ENCODE measurements at regions not wholly inside any gene's neighbourhood (a gene's known extent, or its start where the extent isn't known, plus 50 kb on each side); places are given as distances from the start of the nearest gene placed in this dataset.
"Not testable (repeated sequence)": the region's sequence is repeated elsewhere in the genome, so short reads cannot be mapped to it uniquely, and the experiment has no call there.

DNA sequence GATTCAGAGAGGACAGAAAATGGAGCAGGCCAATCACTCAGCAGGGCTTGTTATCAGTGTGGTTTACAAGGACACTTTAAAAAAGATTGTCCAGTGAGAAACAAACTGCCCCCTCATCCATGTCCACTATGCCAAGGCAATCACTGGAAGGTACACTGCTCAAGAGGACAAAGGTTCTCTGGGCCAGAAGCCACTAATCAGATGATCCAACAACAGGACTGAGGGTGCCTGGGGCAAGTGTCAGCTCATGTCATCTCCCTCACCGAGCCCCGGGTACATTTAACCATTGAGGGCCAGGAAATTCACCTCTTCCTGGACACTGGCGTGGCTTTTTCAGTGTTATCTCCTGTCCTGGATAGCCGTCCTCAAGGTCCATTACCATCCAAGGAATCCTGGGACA is 513.7 kb upstream of the EPHA6 start:
- TF ChIP-seq, protein P1, sequence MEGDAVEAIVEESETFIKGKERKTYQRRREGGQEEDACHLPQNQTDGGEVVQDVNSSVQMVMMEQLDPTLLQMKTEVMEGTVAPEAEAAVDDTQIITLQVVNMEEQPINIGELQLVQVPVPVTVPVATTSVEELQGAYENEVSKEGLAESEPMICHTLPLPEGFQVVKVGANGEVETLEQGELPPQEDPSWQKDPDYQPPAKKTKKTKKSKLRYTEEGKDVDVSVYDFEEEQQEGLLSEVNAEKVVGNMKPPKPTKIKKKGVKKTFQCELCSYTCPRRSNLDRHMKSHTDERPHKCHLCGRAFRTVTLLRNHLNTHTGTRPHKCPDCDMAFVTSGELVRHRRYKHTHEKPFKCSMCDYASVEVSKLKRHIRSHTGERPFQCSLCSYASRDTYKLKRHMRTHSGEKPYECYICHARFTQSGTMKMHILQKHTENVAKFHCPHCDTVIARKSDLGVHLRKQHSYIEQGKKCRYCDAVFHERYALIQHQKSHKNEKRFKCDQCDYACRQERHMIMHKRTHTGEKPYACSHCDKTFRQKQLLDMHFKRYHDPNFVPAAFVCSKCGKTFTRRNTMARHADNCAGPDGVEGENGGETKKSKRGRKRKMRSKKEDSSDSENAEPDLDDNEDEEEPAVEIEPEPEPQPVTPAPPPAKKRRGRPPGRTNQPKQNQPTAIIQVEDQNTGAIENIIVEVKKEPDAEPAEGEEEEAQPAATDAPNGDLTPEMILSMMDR (conservative IDR thresholded peaks at IDR 0.05; ENCODE audit: low read depth, low read length) = no peak
- H3K4me3 ChIP-seq (ENCODE audit: low read length) = no peak overlapping the region
- DNase-seq (ENCODE audit: low read depth) = no peak

DNA sequence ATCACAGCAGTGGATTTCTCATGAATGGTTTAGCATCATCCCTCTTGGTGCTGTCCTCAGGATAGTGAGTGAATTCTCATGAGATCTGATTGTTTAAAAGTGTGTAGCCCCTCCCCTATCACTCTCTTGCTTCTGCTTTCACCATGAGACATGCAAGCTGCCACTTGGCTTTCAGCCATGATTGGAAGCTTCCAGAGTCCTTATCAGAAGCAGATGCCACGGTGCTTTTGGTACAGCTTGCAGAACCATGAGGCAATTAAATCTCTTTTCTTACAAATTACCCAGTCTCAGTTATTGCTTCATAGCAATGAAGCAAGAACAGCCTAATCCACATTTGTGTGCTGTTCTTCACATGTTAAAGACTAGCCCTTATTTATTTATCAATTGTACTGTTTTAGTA is 495.2 kb upstream of the EPHA6 start:
- no peak for DNase-seq (ENCODE audit: low read depth)
- H3K4me3 ChIP-seq (ENCODE audit: low read length) = no peak overlapping the region
- TF ChIP-seq, protein P1 (conservative IDR thresholded peaks at IDR 0.05; ENCODE audit: low read depth, low read length) = no peak

DNA sequence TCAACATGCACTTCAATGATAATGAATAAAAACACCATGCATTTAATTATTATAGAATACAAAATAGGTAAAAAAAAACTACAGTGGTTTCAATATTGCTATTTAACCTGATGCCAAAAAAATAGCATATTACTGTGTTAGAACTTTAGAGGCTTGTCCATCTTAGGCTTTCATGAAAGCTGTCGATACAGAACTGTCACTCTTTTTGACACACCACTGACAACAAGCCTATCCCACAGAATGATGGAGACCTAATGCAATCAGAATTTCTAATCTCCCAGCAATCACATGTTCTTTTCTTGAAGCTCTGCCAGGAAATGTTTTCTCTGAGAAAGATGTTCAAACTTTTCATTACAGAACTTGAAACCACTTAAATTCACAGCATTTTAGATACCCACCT is 490.3 kb upstream of the EPHA6 start:
- DNase-seq (ENCODE audit: low read depth) = no peak
- TF ChIP-seq, protein P1 (conservative IDR thresholded peaks at IDR 0.05; ENCODE audit: low read depth, low read length) = no peak
- no peak overlapping the region for H3K4me3 ChIP-seq (ENCODE audit: low read length)

DNA sequence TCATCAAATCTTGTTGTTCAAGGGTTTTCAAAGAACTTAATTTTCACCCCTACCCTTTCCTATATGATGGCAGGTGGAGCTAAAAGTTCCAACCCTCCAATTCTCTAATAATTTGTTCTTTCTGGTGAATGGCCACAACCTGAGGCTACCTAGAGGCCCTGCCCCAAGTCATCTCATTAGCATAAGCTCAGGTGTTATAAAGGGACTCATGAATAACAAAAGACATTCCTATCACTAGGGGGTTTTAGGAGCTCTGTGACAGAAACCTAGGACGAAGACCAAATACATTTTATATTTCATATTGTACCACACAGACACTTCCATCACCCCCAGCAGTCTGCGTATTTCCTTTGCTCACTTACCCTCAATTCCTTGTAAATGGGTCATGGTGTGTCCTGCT is 483.6 kb upstream of the EPHA6 start:
- DNase-seq (ENCODE audit: low read depth) = no peak
- TF ChIP-seq, protein P1 (conservative IDR thresholded peaks at IDR 0.05; ENCODE audit: low read depth, low read length) = no peak
- H3K4me3 ChIP-seq (ENCODE audit: low read length) = no peak overlapping the region

DNA sequence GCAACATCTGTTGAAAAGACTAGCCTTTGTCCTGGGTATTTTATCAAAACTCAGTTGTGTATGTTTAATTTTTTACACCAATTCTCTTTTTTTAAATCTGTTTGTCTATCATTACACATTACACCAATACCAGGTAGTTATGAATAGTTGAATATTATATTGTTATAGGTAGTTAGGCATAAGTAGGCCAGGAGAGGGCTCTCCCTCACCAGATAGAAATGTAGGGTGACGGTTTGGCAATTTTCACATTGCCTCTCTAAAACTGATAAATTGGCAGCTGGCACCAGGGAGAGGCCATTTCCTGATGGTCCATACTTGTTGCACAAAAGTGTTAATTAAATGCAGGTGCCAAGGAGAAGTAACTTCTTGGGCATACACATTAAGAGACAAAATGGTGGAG is 483.1 kb upstream of the EPHA6 start:
- TF ChIP-seq, protein P1 (conservative IDR thresholded peaks at IDR 0.05; ENCODE audit: low read depth, low read length) = peak; percentile 48
- DNase-seq (ENCODE audit: low read depth) = no peak
- H3K4me3 ChIP-seq (ENCODE audit: low read length) = no peak overlapping the region

DNA sequence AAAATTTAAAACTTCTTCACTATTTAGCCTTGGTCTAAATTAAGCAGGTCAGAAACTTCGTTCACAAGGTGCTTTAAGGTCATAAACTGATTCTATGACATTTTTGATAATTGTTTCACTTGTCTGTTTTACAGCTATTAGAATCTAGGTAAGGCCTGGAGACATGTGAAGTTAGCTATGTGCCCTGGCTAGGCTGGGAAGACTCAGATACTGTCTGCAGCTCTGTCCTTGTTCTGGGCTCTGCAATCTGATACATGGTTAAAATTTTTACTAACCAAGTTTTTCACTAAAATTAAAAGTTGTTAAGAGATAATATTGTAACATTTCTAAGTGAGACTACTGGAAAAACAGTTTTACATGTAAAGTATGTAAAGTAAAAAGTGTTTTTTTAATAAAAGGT is 479.6 kb upstream of the EPHA6 start:
- TF ChIP-seq, protein P1 (conservative IDR thresholded peaks at IDR 0.05; ENCODE audit: low read depth, low read length) = no peak
- H3K4me3 ChIP-seq (ENCODE audit: low read length) = no peak overlapping the region
- no peak for DNase-seq (ENCODE audit: low read depth)

DNA sequence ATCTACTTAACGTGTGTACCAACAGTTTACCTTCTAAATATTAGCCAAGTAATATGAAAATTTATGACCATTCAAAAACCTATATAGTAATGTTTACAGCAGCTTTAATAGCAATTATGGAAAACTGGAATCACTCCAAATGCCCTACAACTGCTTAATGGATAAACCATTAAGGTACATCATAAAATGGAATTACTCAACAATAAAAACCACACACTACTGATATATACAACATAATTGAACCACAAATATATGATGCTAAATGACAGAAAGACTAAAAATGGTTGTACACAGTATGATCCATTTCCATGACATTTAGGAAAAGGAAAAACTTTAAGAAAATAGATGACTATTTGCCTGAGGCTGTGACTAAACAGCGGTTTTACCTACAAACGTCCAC is 467.1 kb upstream of the EPHA6 start:
- TF ChIP-seq, protein P1 (conservative IDR thresholded peaks at IDR 0.05; ENCODE audit: low read depth, low read length) = no peak
- no peak overlapping the region for H3K4me3 ChIP-seq (ENCODE audit: low read length)
- DNase-seq (ENCODE audit: low read depth) = no peak

DNA sequence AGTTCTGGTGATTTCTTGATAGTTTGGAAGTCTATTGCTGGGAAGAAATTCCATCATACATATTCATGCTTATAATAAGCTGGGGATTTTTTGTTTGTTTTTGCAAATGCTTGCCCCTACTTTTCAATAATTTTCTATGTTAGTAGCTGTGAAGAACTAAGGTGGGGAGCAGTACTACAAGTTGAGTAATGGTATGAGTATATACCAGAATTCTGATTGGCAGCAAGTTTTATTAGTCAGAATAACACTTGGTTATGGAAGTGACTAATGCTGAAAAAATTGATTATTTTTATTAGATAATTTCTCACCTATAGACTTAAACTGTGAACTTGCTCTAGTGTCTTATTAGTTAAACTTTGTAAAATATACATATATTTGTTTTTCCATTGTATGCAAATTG is 462.8 kb upstream of the EPHA6 start:
- not testable (repeated sequence) for H3K4me3 ChIP-seq (ENCODE audit: low read length); DNase-seq (ENCODE audit: low read depth)

Measured in retinal pigment epithelial cell (primary cell).